Fibroblast of the aortic adventitia (primary cell): ENCODE measurements at regions not wholly inside any gene's neighbourhood (a gene's known extent, or its start where the extent isn't known, plus 50 kb on each side); places are given as distances from the start of the nearest gene placed in this dataset.
A peak's percentile ranks its signal among the peaks of the same experiment; 100 is the strongest.

Source experiments
- DNase-seq: peaks from one replicate; pipeline ENCODE4 v3.0.0-alpha.2; 2010; ENCODE audit warnings: low read depth
- H3K4me3 ChIP-seq: 2 replicates; pipeline ENCODE4 v1.5.1; 2011; ENCODE audit warnings: low read depth, mild to moderate bottlenecking, control low read depth, low read length, moderate library complexity
- TF ChIP-seq, protein P1 (sequence below): IDR thresholded peaks from 2 replicates; pipeline ENCODE4 v1.5.1; 2011; ENCODE audit warnings: mild to moderate bottlenecking, low read length, control low read depth, inconsistent platforms; ENCODE audit not compliant: insufficient read depth

DNA sequence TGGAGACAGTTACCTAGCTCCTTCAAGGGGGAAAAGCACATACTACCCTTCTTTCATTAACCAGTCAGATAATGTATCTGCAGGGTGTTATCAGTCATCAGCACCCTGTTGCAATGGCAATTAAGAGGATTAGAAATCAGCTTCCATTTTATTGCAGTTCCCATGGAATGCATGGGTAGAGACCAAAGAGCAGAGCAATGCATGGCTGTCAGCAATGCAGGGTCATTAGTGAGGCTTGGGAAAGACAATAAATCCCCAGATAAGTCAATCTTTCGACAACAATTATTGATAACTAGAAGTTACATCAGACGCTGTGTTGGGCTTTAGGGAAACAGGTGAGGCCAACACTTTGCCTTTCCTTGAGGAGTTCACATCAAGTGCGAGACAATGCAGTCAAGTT lies 150.9 kb downstream of the MAFB start:
- TF ChIP-seq, protein P1, sequence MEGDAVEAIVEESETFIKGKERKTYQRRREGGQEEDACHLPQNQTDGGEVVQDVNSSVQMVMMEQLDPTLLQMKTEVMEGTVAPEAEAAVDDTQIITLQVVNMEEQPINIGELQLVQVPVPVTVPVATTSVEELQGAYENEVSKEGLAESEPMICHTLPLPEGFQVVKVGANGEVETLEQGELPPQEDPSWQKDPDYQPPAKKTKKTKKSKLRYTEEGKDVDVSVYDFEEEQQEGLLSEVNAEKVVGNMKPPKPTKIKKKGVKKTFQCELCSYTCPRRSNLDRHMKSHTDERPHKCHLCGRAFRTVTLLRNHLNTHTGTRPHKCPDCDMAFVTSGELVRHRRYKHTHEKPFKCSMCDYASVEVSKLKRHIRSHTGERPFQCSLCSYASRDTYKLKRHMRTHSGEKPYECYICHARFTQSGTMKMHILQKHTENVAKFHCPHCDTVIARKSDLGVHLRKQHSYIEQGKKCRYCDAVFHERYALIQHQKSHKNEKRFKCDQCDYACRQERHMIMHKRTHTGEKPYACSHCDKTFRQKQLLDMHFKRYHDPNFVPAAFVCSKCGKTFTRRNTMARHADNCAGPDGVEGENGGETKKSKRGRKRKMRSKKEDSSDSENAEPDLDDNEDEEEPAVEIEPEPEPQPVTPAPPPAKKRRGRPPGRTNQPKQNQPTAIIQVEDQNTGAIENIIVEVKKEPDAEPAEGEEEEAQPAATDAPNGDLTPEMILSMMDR = no peak

DNA sequence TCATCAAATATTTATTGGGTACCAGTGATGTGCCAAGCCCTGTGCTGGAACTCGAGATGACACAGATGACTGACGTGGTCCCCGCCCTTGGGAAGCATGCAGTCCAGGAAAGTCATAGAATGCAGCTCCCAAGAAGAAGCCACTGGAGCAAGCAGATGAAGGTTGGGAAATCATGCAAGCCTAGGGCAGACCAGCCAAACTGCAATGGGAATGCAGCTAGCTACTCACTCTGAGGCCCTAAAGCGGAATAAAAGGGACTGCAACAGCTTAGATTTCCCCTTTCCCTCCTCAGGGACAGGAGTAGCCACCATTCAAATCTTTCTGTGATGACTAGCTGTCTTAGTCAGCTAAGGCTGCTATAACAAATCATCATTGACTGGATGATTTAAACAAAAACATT lies 152.2 kb downstream of the MAFB start:
- no peak overlapping the region for H3K4me3 ChIP-seq
- peak; percentile 6 for DNase-seq
- TF ChIP-seq, protein P1 = no peak

More for the DNA sequence above, 150.9 kb downstream of the MAFB start:
- H3K4me3 ChIP-seq = no peak overlapping the region
- DNase-seq = no peak

DNA sequence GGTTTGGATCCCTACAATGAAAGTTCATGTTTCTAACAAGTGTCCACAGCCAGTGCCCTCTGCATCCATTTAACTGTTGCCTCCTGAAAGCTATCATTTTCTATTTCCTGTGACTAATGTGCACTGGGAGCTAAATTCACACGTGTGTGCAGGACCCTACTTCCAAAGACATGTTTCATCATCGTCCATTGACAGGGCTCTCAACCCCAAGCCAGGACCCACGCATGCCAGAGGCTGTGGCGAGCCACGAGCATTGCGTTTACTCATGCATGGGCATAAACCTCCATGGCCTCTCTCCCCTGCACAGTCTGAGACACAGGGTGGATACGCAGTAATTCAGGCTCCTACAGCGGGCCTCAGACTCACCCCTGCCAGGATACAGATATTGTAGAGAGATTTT lies 153.2 kb downstream of the MAFB start:
- no peak for DNase-seq
- H3K4me3 ChIP-seq = no peak overlapping the region
- TF ChIP-seq, protein P1 = no peak

DNA sequence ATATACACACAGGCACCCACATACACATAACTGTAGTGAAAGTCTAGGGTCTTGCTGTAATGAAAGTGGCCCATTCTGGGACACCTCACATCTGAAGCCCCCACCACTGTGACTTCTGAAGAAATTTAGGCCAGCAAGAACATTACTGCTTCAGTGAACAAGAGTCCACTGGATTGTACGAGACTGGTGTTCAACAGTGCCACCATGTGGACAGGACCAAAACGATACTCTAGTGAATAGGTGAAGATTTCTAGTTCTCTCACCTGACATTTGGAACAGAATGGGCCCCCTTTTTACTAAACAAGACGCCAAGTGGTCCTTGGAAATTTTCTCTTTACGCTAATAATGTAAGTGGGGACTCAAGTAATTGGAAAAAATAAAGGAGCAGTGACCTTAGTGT lies 156.9 kb downstream of the MAFB start:
- H3K4me3 ChIP-seq = no peak overlapping the region
- peak; percentile 3 for DNase-seq
- TF ChIP-seq, protein P1 = peak; percentile 18

DNA sequence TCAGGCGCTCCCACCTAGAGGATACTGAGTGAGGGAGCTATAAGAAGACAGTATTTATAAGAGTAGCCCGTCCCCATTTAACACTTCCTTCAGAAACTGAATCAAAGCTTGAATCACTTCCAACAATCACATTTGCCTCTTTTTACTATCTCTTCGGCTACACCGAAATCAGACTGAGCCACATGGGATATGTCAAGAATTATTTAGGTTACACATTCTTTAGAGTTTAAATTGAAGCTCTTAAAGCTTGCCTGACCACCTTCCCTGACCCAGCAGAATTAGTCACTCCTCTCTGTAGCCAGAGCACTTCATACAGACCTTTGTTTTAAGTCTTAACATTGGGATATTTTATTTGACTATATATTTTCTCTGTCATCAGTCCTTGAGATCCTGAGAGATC lies 163.7 kb downstream of the MAFB start:
- DNase-seq = peak; percentile 47
- no peak overlapping the region for H3K4me3 ChIP-seq
- TF ChIP-seq, protein P1 = no peak

DNA sequence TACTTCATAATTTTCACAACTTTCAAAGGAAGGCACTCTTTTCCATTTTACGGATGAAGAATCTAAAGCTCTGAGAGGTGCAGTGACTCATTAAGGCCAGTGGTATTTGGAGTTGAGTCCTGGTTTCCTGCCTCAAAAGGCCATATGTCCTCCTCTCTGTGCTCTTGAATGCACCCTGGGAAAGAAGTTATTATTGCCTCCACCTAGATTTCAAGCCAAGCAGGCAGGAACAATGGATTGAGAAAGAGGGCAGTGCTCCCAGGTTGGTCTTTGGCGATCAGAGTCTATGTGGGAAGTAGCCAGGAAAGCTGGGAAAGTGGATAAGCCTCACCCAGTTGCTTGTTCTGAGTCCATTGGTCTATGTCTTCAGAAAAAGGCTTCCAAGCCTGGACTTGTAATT lies 165.0 kb downstream of the MAFB start:
- no peak overlapping the region for H3K4me3 ChIP-seq
- DNase-seq = peak; percentile 39
- TF ChIP-seq, protein P1 = no peak

DNA sequence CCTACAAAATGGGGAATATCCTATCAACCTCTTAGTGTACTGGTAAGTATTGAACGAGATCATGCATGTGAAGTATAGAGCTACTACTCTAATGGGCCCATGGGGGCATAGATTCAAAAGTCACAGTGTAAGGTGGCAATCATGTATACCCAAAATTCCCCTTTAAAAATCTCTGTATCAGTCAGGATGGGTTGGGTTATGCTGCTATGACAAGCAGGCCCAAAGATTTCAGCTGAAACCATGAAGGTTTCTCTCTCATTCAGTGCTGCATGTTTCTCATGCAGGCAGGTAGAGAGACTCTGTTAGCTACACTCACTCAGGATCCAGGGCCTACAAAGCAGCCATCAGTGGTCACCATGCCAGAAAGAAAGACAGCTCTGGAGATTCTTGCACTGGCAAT lies 166.6 kb downstream of the MAFB start:
- DNase-seq = no peak
- no peak overlapping the region for H3K4me3 ChIP-seq
- TF ChIP-seq, protein P1 = no peak
